ENCODE measurements at regions not wholly inside any gene's neighbourhood (a gene's known extent, or its start where the extent isn't known, plus 50 kb on each side); places are given as distances from the start of the nearest gene placed in this dataset.
"Not testable (repeated sequence)": the region's sequence is repeated elsewhere in the genome, so short reads cannot be mapped to it uniquely, and the experiment has no call there.

GRCh38 chr2:91520523-91520922 is 2829.1 kb downstream of the RPIA start:
- in situ Hi-C loops (cut with MboI; ENCODE audit: low pct_unique_long_range_greater_than_20kb in 2 of 9, low sequenced_read_pairs in 9 of 9, unreplicated experiment in 9 of 9); ATAC-seq (replicated peaks in 6 of 8); H3K27ac ChIP-seq; H3K4me3 ChIP-seq; H3K4me1 ChIP-seq (replicated peaks in 1 of 2): not testable (repeated sequence)
- WGBS, 10 experiments = no CpG with 5 or more reads among the region's 3 CpGs

- ATAC-seq (replicated peaks in 6 of 8); H3K4me3 ChIP-seq; H3K27ac ChIP-seq; in situ Hi-C loops (cut with MboI; ENCODE audit: low pct_unique_long_range_greater_than_20kb in 2 of 9, low sequenced_read_pairs in 9 of 9, unreplicated experiment in 9 of 9); H3K4me1 ChIP-seq (replicated peaks in 1 of 2): not testable (repeated sequence)
- WGBS, 10 experiments = no CpG with 5 or more reads among the region's 7 CpGs
These were observed 2829.6 kb downstream of the RPIA start for GRCh38 chr2:91520972-91521535.

- no CpG with 5 or more reads among the region's 4 CpGs for WGBS, 10 experiments
- H3K4me1 ChIP-seq (replicated peaks in 1 of 2); in situ Hi-C loops (cut with MboI; ENCODE audit: low pct_unique_long_range_greater_than_20kb in 2 of 9, low sequenced_read_pairs in 9 of 9, unreplicated experiment in 9 of 9); ATAC-seq (replicated peaks in 6 of 8); H3K27ac ChIP-seq; H3K4me3 ChIP-seq: not testable (repeated sequence)
These were observed 2830.5 kb downstream of the RPIA start for GRCh38 chr2:91521944-91522343.

GRCh38 chr2:91522877-91523276 is 2831.4 kb downstream of the RPIA start:
- H3K4me1 ChIP-seq (replicated peaks in 1 of 2); in situ Hi-C loops (cut with MboI; ENCODE audit: low pct_unique_long_range_greater_than_20kb in 2 of 9, low sequenced_read_pairs in 9 of 9, unreplicated experiment in 9 of 9); H3K27ac ChIP-seq; H3K4me3 ChIP-seq; ATAC-seq (replicated peaks in 6 of 8): not testable (repeated sequence)
- no CpG with 5 or more reads among the region's 5 CpGs for WGBS, 10 experiments

DNA sequence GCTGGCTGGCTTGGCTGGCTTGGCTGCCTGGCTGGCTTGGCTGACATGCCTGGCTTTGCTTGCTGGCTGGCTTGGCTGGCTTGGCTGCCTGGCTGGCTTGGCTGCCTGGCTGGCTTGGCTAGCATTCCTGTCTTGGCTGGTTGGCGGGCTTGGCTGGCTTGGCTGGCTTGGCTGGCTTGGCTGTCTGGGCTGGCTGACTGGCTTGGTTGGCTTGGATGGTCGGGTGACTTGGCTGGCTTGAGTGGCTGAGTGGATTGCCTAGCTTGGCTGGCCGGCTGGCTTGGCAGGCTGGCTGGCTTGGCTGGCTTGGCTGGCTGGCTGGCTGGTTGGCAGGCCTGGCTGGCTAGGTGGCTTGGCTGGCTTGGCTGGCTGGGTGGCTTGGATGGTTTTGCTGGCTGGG is 2832.3 kb downstream of the RPIA start:
- ATAC-seq (replicated peaks in 6 of 8); H3K27ac ChIP-seq; H3K4me3 ChIP-seq; H3K4me1 ChIP-seq (replicated peaks in 1 of 2); in situ Hi-C loops (cut with MboI; ENCODE audit: low pct_unique_long_range_greater_than_20kb in 2 of 9, low sequenced_read_pairs in 9 of 9, unreplicated experiment in 9 of 9): not testable (repeated sequence)
- WGBS, 10 experiments = no CpG with 5 or more reads among the region's 3 CpGs

- WGBS, 10 experiments = no CpG with 5 or more reads among the region's 2 CpGs
- ATAC-seq (replicated peaks in 6 of 8); H3K4me1 ChIP-seq (replicated peaks in 1 of 2); in situ Hi-C loops (cut with MboI; ENCODE audit: low pct_unique_long_range_greater_than_20kb in 2 of 9, low sequenced_read_pairs in 9 of 9, unreplicated experiment in 9 of 9); H3K27ac ChIP-seq; H3K4me3 ChIP-seq: not testable (repeated sequence)
These were observed 2834.1 kb downstream of the RPIA start for GRCh38 chr2:91525587-91525986.

DNA sequence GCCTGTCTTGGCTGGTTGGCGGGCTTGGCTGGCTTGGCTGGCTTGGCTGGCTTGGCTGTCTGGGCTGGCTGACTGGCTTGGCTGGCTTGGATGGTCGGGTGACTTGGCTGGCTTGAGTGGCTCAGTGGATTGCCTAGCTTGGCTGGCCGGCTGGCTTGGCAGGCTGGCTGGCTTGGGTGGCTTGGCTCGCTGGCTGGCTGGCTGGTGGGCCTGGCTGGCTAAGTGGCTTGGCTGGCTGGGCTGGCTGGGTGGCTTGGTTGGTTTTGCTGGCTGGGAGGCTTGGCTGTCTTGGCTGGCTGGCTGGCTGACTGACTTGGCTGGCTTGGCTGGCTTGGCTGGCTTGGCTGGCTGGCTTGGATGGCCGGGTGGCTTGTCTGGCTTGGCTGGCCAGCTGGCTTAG is 2834.6 kb downstream of the RPIA start:
- in situ Hi-C loops (cut with MboI; ENCODE audit: low pct_unique_long_range_greater_than_20kb in 2 of 9, low sequenced_read_pairs in 9 of 9, unreplicated experiment in 9 of 9); H3K27ac ChIP-seq; H3K4me3 ChIP-seq; H3K4me1 ChIP-seq (replicated peaks in 1 of 2); ATAC-seq (replicated peaks in 6 of 8): not testable (repeated sequence)
- WGBS, 10 experiments = no CpG with 5 or more reads among the region's 5 CpGs

GRCh38 chr2:91527056-91527455 is 2835.6 kb downstream of the RPIA start:
- H3K27ac ChIP-seq; ATAC-seq (replicated peaks in 6 of 8); H3K4me1 ChIP-seq (replicated peaks in 1 of 2); in situ Hi-C loops (cut with MboI; ENCODE audit: low pct_unique_long_range_greater_than_20kb in 2 of 9, low sequenced_read_pairs in 9 of 9, unreplicated experiment in 9 of 9); H3K4me3 ChIP-seq: not testable (repeated sequence)
- 59 to 100% (median 75%) methylated on average over 1 to 2 of the region's 2 CpGs; no CpG with 5 or more reads in 7 of the 10 experiments for WGBS, 10 experiments

DNA sequence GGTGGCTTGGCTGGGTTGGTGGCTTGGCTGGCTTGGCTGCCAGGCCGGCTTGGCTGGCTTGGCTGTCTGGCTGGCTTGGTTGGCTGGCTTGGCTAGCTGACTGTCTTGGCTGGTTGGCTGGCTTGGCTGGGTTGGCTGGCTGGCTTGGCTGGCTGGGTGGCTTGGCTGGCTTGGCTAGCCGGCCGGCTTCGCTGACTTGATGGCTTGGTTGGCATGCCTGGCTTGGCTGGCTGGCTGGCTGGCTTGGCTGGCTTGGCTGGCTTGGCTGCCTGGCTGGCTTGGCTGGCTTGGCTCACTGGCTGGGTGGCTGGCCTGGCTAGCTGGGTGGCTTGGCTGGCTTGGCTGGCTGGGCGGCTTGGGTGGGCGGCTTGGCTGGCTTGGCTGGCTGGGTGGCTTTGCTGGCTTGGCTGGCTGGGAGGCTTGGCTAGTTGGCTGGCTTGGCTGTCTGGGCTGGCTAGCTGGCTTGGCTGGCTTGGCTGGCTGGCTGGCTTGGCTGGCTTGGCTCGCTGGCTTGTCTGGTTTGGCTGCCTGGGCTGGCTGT is 2836.1 kb downstream of the RPIA start:
- in situ Hi-C loops (cut with MboI; ENCODE audit: low pct_unique_long_range_greater_than_20kb in 2 of 9, low sequenced_read_pairs in 9 of 9, unreplicated experiment in 9 of 9); H3K27ac ChIP-seq; H3K4me1 ChIP-seq (replicated peaks in 1 of 2); ATAC-seq (replicated peaks in 6 of 8); H3K4me3 ChIP-seq: not testable (repeated sequence)
- WGBS, 10 experiments = 43 to 94% (median 83%) methylated on average over 3 to 6 of the region's 7 CpGs; no CpG with 5 or more reads in 3 of the 10 experiments

- ATAC-seq (replicated peaks in 6 of 8); H3K4me3 ChIP-seq; H3K4me1 ChIP-seq (replicated peaks in 1 of 2); in situ Hi-C loops (cut with MboI; ENCODE audit: low pct_unique_long_range_greater_than_20kb in 2 of 9, low sequenced_read_pairs in 9 of 9, unreplicated experiment in 9 of 9); H3K27ac ChIP-seq: not testable (repeated sequence)
- no CpG with 5 or more reads among the region's 2 CpGs for WGBS, 10 experiments
These were observed 2836.9 kb downstream of the RPIA start for GRCh38 chr2:91528361-91528760.

DNA sequence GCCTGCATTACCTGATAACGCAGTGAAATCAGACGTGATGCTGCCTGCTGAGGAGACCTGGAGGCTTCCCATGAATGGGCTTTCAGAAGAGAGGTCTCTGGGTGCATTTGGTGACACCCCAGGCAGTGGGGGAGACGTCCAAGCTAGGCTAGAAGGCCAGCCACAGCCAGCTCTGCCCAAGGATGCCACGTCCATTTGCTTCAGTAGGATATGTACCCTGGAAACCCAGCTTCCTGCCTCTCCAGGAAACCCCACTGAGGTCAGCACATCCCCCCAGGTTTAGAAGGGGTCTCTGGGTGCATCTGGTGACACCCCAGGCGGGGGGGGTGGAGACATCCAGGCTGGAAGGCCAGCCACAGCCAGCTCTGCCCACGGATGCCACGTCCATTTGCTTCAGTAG is 2844.6 kb downstream of the RPIA start:
- ATAC-seq (replicated peaks in 6 of 8); H3K4me1 ChIP-seq (replicated peaks in 1 of 2); in situ Hi-C loops (cut with MboI; ENCODE audit: low pct_unique_long_range_greater_than_20kb in 2 of 9, low sequenced_read_pairs in 9 of 9, unreplicated experiment in 9 of 9); H3K27ac ChIP-seq; H3K4me3 ChIP-seq: not testable (repeated sequence)
- WGBS, 10 experiments = 20% methylated on average over 1 of the region's 7 CpGs; no CpG with 5 or more reads in 9 of the 10 experiments

GRCh38 chr2:91536549-91537263 is 2845.2 kb downstream of the RPIA start:
- H3K27ac ChIP-seq; ATAC-seq (replicated peaks in 6 of 8); H3K4me3 ChIP-seq; in situ Hi-C loops (cut with MboI; ENCODE audit: low pct_unique_long_range_greater_than_20kb in 2 of 9, low sequenced_read_pairs in 9 of 9, unreplicated experiment in 9 of 9); H3K4me1 ChIP-seq (replicated peaks in 1 of 2): not testable (repeated sequence)
- no CpG with 5 or more reads among the region's 17 CpGs for WGBS, 10 experiments

DNA sequence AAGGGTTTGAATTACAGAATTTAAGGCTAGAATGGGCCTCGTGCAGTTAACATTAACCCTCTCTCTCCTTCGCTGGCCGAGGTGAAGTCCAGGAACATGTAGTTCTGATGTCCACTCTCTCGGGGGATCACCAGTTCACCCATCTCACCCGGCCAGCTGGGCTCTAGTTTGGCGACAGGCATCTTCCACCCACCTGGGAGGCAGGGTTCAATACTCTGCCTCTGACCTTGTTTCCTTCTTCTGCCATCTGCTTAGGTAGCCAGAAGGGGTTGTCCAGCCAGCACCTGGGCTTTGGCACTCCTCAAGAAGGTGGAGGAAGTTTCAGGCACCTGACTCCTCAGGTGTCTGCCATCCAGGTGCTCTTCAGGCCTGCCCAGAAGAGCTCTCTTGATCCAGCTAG is 2857.8 kb downstream of the RPIA start:
- H3K4me1 ChIP-seq (replicated peaks in 1 of 2); H3K4me3 ChIP-seq; H3K27ac ChIP-seq; ATAC-seq (replicated peaks in 6 of 8); in situ Hi-C loops (cut with MboI; ENCODE audit: low pct_unique_long_range_greater_than_20kb in 2 of 9, low sequenced_read_pairs in 9 of 9, unreplicated experiment in 9 of 9): not testable (repeated sequence)
- 0 to 75% (median 38%) methylated on average over 1 to 4 of the region's 6 CpGs; no CpG with 5 or more reads in 7 of the 10 experiments for WGBS, 10 experiments

DNA sequence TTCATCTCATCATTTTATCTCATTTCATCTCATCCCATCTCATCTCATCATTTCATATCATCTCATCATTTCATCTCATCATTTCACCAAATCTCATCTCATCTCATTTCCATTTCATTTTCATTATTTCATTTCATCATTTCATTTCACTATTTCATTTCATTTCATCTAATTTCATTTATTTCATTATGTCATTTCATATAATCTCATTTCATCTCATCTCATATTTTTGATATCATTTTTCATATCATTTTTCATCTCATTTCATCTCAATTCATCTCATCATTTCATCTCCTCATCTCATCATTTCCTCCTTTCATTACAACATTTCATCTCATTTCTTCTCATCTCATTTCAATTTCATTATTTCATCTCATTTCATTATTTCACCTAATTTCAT is 2866.8 kb downstream of the RPIA start:
- in situ Hi-C loops (cut with MboI; ENCODE audit: low pct_unique_long_range_greater_than_20kb in 2 of 9, low sequenced_read_pairs in 9 of 9, unreplicated experiment in 9 of 9); H3K4me3 ChIP-seq; H3K4me1 ChIP-seq (replicated peaks in 1 of 2); ATAC-seq (replicated peaks in 6 of 8); H3K27ac ChIP-seq: not testable (repeated sequence)
